ENCODE measurements at regions not wholly inside any gene's neighbourhood (a gene's known extent, or its start where the extent isn't known, plus 50 kb on each side); places are given as distances from the start of the nearest gene placed in this dataset.

DNA sequence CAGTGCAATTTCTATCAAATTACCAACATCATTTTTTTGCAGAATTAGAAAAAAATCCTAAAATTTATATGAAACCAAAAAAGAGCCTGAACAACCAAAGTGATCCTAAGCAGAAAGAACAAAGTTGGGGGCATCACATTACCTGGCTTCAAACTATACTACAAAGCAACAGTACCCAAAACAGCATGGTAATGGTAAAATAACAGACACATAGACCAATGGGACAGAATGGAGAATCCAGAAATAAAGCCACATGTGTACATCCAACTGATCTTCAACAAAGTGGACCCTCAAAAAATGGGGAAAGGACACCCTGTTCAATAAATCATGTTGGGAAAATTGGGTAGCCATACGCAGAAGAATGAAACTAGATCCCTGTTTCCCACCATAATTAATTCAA, 245.7 kb upstream of the CTAGE1 start:
- TF ChIP-seq, protein P1, sequence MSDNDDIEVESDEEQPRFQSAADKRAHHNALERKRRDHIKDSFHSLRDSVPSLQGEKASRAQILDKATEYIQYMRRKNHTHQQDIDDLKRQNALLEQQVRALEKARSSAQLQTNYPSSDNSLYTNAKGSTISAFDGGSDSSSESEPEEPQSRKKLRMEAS (CRISPR knock-in tag; IDR thresholded peaks at IDR 0.05) = no peak
- TF ChIP-seq, protein P2, sequence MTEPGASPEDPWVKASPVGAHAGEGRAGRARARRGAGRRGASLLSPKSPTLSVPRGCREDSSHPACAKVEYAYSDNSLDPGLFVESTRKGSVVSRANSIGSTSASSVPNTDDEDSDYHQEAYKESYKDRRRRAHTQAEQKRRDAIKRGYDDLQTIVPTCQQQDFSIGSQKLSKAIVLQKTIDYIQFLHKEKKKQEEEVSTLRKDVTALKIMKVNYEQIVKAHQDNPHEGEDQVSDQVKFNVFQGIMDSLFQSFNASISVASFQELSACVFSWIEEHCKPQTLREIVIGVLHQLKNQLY (CRISPR knock-in tag; IDR thresholded peaks at IDR 0.05) = no peak
- TF ChIP-seq IRF2 (CRISPR knock-in tag; IDR thresholded peaks at IDR 0.05; ENCODE audit: borderline replicate concordance, low read depth) = no peak
- TF ChIP-seq, protein P3, sequence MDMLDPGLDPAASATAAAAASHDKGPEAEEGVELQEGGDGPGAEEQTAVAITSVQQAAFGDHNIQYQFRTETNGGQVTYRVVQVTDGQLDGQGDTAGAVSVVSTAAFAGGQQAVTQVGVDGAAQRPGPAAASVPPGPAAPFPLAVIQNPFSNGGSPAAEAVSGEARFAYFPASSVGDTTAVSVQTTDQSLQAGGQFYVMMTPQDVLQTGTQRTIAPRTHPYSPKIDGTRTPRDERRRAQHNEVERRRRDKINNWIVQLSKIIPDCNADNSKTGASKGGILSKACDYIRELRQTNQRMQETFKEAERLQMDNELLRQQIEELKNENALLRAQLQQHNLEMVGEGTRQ (CRISPR knock-in tag; IDR thresholded peaks at IDR 0.05) = no peak
- TF ChIP-seq NFYB (CRISPR knock-in tag; conservative IDR thresholded peaks at IDR 0.05; ENCODE audit: low read depth) = no peak
- TF ChIP-seq FOXP1 (CRISPR knock-in tag; IDR thresholded peaks at IDR 0.05; ENCODE audit: borderline replicate concordance) = no peak
- no peak for TF ChIP-seq CREB1 (CRISPR knock-in tag; IDR thresholded peaks at IDR 0.05)
- no peak for TF ChIP-seq SMAD4 (CRISPR knock-in tag; IDR thresholded peaks at IDR 0.05)
- TF ChIP-seq, protein P4, sequence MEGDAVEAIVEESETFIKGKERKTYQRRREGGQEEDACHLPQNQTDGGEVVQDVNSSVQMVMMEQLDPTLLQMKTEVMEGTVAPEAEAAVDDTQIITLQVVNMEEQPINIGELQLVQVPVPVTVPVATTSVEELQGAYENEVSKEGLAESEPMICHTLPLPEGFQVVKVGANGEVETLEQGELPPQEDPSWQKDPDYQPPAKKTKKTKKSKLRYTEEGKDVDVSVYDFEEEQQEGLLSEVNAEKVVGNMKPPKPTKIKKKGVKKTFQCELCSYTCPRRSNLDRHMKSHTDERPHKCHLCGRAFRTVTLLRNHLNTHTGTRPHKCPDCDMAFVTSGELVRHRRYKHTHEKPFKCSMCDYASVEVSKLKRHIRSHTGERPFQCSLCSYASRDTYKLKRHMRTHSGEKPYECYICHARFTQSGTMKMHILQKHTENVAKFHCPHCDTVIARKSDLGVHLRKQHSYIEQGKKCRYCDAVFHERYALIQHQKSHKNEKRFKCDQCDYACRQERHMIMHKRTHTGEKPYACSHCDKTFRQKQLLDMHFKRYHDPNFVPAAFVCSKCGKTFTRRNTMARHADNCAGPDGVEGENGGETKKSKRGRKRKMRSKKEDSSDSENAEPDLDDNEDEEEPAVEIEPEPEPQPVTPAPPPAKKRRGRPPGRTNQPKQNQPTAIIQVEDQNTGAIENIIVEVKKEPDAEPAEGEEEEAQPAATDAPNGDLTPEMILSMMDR (IDR thresholded peaks at IDR 0.05) = no peak
- TF ChIP-seq, protein P5, sequence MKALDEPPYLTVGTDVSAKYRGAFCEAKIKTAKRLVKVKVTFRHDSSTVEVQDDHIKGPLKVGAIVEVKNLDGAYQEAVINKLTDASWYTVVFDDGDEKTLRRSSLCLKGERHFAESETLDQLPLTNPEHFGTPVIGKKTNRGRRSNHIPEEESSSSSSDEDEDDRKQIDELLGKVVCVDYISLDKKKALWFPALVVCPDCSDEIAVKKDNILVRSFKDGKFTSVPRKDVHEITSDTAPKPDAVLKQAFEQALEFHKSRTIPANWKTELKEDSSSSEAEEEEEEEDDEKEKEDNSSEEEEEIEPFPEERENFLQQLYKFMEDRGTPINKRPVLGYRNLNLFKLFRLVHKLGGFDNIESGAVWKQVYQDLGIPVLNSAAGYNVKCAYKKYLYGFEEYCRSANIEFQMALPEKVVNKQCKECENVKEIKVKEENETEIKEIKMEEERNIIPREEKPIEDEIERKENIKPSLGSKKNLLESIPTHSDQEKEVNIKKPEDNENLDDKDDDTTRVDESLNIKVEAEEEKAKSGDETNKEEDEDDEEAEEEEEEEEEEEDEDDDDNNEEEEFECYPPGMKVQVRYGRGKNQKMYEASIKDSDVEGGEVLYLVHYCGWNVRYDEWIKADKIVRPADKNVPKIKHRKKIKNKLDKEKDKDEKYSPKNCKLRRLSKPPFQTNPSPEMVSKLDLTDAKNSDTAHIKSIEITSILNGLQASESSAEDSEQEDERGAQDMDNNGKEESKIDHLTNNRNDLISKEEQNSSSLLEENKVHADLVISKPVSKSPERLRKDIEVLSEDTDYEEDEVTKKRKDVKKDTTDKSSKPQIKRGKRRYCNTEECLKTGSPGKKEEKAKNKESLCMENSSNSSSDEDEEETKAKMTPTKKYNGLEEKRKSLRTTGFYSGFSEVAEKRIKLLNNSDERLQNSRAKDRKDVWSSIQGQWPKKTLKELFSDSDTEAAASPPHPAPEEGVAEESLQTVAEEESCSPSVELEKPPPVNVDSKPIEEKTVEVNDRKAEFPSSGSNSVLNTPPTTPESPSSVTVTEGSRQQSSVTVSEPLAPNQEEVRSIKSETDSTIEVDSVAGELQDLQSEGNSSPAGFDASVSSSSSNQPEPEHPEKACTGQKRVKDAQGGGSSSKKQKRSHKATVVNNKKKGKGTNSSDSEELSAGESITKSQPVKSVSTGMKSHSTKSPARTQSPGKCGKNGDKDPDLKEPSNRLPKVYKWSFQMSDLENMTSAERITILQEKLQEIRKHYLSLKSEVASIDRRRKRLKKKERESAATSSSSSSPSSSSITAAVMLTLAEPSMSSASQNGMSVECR (CRISPR knock-in tag; IDR thresholded peaks at IDR 0.05; ENCODE audit: borderline replicate concordance) = no peak

Data from WTC11 (cell line).